COLO668 (cell line): ENCODE measurements at regions not wholly inside any gene's neighbourhood (a gene's known extent, or its start where the extent isn't known, plus 50 kb on each side); places are given as distances from the start of the nearest gene placed in this dataset.
"Not testable (repeated sequence)": the region's sequence is repeated elsewhere in the genome, so short reads cannot be mapped to it uniquely, and the experiment has no call there.

ENCODE experiments used
- DNase-seq: peaks from one replicate; lab custom pipeline; 2025; ENCODE audit not compliant: unreplicated experiment; lab: John Stamatoyannopoulos, UW

GRCh38 chr6:1009103-1009502 is 302.8 kb upstream of the FOXQ1 start:
- no peak for DNase-seq

- DNase-seq = no peak
These were observed 304.7 kb upstream of the FOXQ1 start for GRCh38 chr6:1007159-1007558.

GRCh38 chr6:1004885-1005630 is 306.8 kb upstream of the FOXQ1 start:
- DNase-seq = no peak

- DNase-seq = no peak
These were observed 308.3 kb upstream of the FOXQ1 start for GRCh38 chr6:1003394-1004160.

GRCh38 chr6:1002989-1003388 is 308.9 kb upstream of the FOXQ1 start:
- DNase-seq = no peak

GRCh38 chr6:1001655-1002349 is 308.9 kb upstream of the EXOC2 start:
- DNase-seq = no peak

GRCh38 chr6:999552-999951 is 306.6 kb upstream of the EXOC2 start:
- no peak for DNase-seq

GRCh38 chr6:998551-998950 is 305.6 kb upstream of the EXOC2 start:
- DNase-seq = no peak

- no peak for DNase-seq
These were observed 303.4 kb upstream of the EXOC2 start for GRCh38 chr6:996271-996852.

GRCh38 chr6:991192-991591 is 298.3 kb upstream of the EXOC2 start:
- no peak for DNase-seq

- DNase-seq = no peak
These were observed 291.1 kb upstream of the EXOC2 start for GRCh38 chr6:984031-984430.

GRCh38 chr6:978937-979685 is 286.2 kb upstream of the EXOC2 start:
- DNase-seq = no peak

- DNase-seq = not testable (repeated sequence)
These were observed 284.3 kb upstream of the EXOC2 start for GRCh38 chr6:977226-977625.

- DNase-seq = no peak
These were observed 279.2 kb upstream of the EXOC2 start for GRCh38 chr6:971981-972640.

GRCh38 chr6:968791-969190 is 275.9 kb upstream of the EXOC2 start:
- no peak for DNase-seq

GRCh38 chr6:967701-968100 is 274.8 kb upstream of the EXOC2 start:
- DNase-seq = no peak

GRCh38 chr6:965343-965742 is 272.4 kb upstream of the EXOC2 start:
- no peak for DNase-seq

- no peak for DNase-seq
These were observed 270.5 kb upstream of the EXOC2 start for GRCh38 chr6:963456-963855.

- no peak for DNase-seq
These were observed 268.5 kb upstream of the EXOC2 start for GRCh38 chr6:961407-961960.

GRCh38 chr6:960356-960755 is 267.4 kb upstream of the EXOC2 start:
- DNase-seq = no peak
